ENCODE measurements at regions not wholly inside any gene's neighbourhood (a gene's known extent, or its start where the extent isn't known, plus 50 kb on each side); places are given as distances from the start of the nearest gene placed in this dataset.

DNA sequence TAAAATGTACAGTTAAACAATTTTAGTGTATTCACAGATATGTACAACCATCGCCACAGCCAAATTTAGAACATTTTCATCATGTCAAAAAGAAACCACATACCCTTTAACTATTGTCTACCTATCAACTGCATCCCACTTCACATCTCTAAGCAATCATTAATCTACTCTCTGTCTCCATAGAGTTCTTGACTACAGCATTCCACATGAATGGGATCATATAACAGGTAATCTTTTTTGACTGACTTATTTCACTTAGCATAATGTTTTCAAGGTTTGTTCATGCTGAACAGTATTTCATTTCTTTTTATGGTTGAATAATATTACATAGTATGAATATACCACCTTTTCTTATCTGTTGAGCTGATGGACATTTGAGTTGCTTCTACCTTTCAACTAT lies 281.4 kb upstream of the EDA2R start:
- no peak for TF ChIP-seq NFIC (IDR thresholded peaks at IDR 0.05)
- TF ChIP-seq ZBTB7A (IDR thresholded peaks at IDR 0.05; ENCODE audit: low read depth) = no peak
- TF ChIP-seq, protein P1, sequence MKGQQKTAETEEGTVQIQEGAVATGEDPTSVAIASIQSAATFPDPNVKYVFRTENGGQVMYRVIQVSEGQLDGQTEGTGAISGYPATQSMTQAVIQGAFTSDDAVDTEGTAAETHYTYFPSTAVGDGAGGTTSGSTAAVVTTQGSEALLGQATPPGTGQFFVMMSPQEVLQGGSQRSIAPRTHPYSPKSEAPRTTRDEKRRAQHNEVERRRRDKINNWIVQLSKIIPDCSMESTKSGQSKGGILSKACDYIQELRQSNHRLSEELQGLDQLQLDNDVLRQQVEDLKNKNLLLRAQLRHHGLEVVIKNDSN (IDR thresholded peaks at IDR 0.05) = no peak
- TF ChIP-seq RAD21 (IDR thresholded peaks at IDR 0.05; ENCODE audit: low read depth) = no peak
- no peak for TF ChIP-seq TEAD4 (IDR thresholded peaks at IDR 0.05)
- TF ChIP-seq EP300 (IDR thresholded peaks at IDR 0.05; ENCODE audit: borderline replicate concordance) = no peak
- TF ChIP-seq, protein P2, sequence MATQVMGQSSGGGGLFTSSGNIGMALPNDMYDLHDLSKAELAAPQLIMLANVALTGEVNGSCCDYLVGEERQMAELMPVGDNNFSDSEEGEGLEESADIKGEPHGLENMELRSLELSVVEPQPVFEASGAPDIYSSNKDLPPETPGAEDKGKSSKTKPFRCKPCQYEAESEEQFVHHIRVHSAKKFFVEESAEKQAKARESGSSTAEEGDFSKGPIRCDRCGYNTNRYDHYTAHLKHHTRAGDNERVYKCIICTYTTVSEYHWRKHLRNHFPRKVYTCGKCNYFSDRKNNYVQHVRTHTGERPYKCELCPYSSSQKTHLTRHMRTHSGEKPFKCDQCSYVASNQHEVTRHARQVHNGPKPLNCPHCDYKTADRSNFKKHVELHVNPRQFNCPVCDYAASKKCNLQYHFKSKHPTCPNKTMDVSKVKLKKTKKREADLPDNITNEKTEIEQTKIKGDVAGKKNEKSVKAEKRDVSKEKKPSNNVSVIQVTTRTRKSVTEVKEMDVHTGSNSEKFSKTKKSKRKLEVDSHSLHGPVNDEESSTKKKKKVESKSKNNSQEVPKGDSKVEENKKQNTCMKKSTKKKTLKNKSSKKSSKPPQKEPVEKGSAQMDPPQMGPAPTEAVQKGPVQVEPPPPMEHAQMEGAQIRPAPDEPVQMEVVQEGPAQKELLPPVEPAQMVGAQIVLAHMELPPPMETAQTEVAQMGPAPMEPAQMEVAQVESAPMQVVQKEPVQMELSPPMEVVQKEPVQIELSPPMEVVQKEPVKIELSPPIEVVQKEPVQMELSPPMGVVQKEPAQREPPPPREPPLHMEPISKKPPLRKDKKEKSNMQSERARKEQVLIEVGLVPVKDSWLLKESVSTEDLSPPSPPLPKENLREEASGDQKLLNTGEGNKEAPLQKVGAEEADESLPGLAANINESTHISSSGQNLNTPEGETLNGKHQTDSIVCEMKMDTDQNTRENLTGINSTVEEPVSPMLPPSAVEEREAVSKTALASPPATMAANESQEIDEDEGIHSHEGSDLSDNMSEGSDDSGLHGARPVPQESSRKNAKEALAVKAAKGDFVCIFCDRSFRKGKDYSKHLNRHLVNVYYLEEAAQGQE (IDR thresholded peaks at IDR 0.05; ENCODE audit: low read depth) = no peak
- TF ChIP-seq, protein P3, sequence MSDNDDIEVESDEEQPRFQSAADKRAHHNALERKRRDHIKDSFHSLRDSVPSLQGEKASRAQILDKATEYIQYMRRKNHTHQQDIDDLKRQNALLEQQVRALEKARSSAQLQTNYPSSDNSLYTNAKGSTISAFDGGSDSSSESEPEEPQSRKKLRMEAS (IDR thresholded peaks at IDR 0.05) = no peak
- TF ChIP-seq CEBPB (IDR thresholded peaks at IDR 0.05) = no peak
- TF ChIP-seq TAF1 (IDR thresholded peaks at IDR 0.05; ENCODE audit: low read depth) = no peak

All from Ishikawa (cell line).